HFFc6 (cell line): ENCODE measurements at regions not wholly inside any gene's neighbourhood (a gene's known extent, or its start where the extent isn't known, plus 50 kb on each side); places are given as distances from the start of the nearest gene placed in this dataset.

Experiments used
- DNase-seq: peaks from one replicate; pipeline ENCODE4 v3.0.0-alpha.2; 2018
- H3K27ac Mint-ChIP-seq: 2 replicates; pipeline ENCODE4 v1.8.0; 2020; ENCODE audit warnings: mild to moderate bottlenecking, mixed read lengths
- H3K27me3 Mint-ChIP-seq: 2 replicates; pipeline ENCODE4 v1.8.0; 2021; ENCODE audit warnings: mild to moderate bottlenecking, moderate library complexity, mixed read lengths; ENCODE audit not compliant: insufficient read depth
- H3K36me3 Mint-ChIP-seq: 2 replicates; pipeline ENCODE4 v1.8.0; 2021; ENCODE audit warnings: low read depth, mixed read lengths
- H3K4me1 Mint-ChIP-seq: 2 replicates; pipeline ENCODE4 v1.8.0; 2020; ENCODE audit warnings: low read depth, mixed read lengths
- H3K4me3 Mint-ChIP-seq: 2 replicates; pipeline ENCODE4 v1.8.0; 2020; ENCODE audit warnings: mild to moderate bottlenecking, moderate library complexity, mixed read lengths
- H3K9me3 Mint-ChIP-seq: 2 replicates; pipeline ENCODE4 v1.8.0; 2020; ENCODE audit warnings: mild to moderate bottlenecking, mixed read lengths
- TF ChIP-seq, protein P1 (sequence below): fragments of 200-600 bp; sonication (generic); IDR thresholded peaks from 2 replicates; pipeline ENCODE4 v1.5.0; 2021; ENCODE audit warnings: antibody characterized with exemption, mild to moderate bottlenecking

DNA sequence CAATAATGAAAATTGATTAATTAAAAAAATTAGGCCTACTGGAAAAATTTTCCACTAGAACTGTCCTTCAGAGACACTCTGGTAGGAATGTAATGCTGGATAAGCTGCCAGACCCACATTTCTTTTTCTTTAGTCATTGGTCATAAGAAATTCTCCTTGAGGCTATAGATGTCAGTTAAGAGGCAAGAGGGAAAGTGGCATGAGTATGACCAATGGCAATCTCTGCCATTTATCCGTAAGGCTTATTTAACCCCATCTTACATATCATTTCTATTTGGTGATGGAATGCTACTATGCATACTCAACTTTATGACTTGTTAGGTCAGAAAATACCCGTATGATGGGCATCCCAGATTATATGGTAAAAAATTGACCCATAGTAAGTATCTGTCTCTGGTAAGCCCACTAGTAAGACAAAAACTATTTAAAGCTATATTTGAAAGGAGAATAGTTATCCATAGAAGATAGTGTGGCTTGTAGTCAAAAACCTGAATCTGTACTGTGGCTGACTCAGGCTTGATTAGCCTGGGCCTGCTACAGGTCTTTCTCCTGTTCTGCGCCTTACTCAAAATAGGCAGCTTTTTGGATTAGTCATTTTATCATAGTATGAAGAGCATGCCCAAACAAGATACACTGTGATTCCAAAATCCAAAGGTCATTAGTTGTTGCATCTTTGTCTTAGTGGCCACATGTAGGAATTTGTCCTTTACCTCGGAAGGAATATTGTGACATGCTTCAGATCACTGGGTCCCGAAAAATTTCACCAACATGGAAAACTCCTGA, 314.7 kb downstream of the PYDC2 start:
- H3K27me3 Mint-ChIP-seq = no peaks in the 10 kb centered on the region; the same call in 1 of the 2 replicates
- H3K4me1 Mint-ChIP-seq = peaks cover 42% of the 10 kb centered on the region
- peaks cover 13% of the 10 kb centered on the region for H3K9me3 Mint-ChIP-seq
- H3K27ac Mint-ChIP-seq = peak overlapping the region; percentile 80
- TF ChIP-seq, protein P1, sequence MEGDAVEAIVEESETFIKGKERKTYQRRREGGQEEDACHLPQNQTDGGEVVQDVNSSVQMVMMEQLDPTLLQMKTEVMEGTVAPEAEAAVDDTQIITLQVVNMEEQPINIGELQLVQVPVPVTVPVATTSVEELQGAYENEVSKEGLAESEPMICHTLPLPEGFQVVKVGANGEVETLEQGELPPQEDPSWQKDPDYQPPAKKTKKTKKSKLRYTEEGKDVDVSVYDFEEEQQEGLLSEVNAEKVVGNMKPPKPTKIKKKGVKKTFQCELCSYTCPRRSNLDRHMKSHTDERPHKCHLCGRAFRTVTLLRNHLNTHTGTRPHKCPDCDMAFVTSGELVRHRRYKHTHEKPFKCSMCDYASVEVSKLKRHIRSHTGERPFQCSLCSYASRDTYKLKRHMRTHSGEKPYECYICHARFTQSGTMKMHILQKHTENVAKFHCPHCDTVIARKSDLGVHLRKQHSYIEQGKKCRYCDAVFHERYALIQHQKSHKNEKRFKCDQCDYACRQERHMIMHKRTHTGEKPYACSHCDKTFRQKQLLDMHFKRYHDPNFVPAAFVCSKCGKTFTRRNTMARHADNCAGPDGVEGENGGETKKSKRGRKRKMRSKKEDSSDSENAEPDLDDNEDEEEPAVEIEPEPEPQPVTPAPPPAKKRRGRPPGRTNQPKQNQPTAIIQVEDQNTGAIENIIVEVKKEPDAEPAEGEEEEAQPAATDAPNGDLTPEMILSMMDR = no peak
- peaks cover 9% of the 10 kb centered on the region; the same call in 1 of the 2 replicates for H3K36me3 Mint-ChIP-seq
- DNase-seq = peak; percentile 83
- H3K4me3 Mint-ChIP-seq = no peak overlapping the region

DNA sequence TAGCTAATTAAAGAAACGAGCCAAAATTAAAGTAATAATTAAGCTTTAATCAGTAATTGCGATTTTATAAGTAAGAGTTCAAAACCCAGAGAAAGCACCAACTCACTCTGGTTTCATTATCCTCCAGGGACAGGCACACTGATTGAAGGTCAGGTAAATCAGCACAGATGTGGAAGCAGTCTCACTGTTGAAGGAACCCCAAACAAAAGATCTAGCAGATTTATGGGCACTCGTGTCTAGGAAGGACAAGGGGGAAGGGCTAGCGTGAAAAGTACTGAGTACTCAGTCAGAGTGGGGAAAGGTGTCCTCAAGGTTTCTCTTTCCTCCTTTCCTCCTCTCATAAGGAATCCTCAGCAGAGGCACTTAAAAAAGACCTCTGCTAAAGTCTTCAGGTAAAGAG, 320.1 kb downstream of the PYDC2 start:
- Mint-ChIP-seq H3K4me1 (peaks cover 9% of the 10 kb centered on the region; the same call in 1 of the 2 replicates), H3K36me3 (peaks cover 9% of the 10 kb centered on the region; the same call in 1 of the 2 replicates), H3K27me3 (no peaks in the 10 kb centered on the region; the same call in 1 of the 2 replicates), H3K9me3 (peaks cover 13% of the 10 kb centered on the region), H3K4me3 (no peak overlapping the region), H3K27ac (no peak overlapping the region)
- DNase-seq = no peak
- TF ChIP-seq, protein P1 = no peak

DNA sequence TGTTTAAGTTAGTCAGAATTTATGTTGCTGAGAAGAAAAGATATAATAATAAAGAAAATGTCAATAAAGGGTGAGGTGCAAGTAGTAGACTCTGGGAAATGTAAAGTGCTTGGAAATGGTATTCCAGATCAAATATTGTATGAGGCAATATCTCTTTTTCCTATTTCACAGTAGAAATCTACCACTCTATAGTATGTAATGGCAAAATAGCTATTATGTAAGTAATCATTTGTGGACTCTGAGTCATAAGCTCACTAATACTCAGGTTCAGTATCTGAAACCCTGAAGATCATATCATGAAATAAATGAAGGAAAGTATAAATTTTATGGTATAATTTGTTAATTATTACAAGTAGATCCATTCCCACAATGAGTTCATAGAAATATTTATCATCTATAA, 322.1 kb downstream of the PYDC2 start:
- Mint-ChIP-seq H3K4me3 (no peak overlapping the region), H3K9me3 (no peaks in the 10 kb centered on the region; the same call in 1 of the 2 replicates), H3K4me1 (no peaks in the 10 kb centered on the region), H3K27me3 (no peaks in the 10 kb centered on the region; the same call in 1 of the 2 replicates), H3K27ac (no peak overlapping the region), H3K36me3 (no peaks in the 10 kb centered on the region)
- DNase-seq = no peak
- TF ChIP-seq, protein P1 = no peak

DNA sequence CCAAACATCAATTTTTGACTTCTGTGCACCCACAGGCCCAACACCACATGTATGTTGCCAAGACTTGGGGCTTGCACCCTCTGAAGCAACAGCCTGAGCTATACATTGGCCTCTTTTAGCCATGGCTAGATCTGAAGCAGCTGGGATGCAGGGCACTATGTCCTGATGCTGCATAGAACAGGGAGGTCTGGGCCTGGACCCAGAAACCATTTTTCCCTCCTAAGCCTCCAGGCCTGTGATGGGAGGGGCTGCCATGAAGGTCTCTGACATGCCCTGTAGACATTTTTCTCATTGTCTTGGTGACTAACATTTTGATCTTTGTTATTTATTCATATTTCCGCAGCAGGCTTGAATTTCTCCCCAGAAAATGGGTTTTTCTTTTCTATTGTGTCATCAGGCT, 330.0 kb downstream of the PYDC2 start:
- H3K36me3 Mint-ChIP-seq = peaks cover 22% of the 10 kb centered on the region
- no peak overlapping the region for H3K27ac Mint-ChIP-seq
- DNase-seq = no peak
- no peak overlapping the region for H3K4me3 Mint-ChIP-seq
- no peaks in the 10 kb centered on the region for H3K27me3 Mint-ChIP-seq
- no peaks in the 10 kb centered on the region for H3K4me1 Mint-ChIP-seq
- TF ChIP-seq, protein P1 = no peak
- peaks cover 27% of the 10 kb centered on the region for H3K9me3 Mint-ChIP-seq

DNA sequence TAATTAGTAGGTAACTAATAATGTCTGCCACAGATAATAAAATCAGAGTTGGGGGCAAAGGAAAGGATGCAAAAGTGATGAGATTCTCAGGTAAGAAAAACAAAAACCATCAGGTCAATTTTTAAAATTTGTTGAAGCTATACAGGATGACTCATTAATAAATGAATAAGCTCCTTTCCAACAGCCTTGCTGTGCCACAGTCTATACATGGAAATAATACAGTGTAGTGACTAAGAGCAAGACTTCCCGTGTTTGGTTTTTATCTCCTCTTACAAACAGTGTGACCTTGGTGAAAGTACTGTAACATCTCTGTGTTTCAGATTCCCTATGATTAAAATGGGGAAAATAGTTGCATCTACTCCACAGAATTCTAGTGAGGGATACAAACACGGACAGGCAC, 331.6 kb downstream of the PYDC2 start:
- Mint-ChIP-seq H3K36me3 (peaks cover 22% of the 10 kb centered on the region), H3K9me3 (peaks cover 27% of the 10 kb centered on the region), H3K4me3 (no peak overlapping the region), H3K27ac (no peak overlapping the region), H3K27me3 (no peaks in the 10 kb centered on the region), H3K4me1 (no peaks in the 10 kb centered on the region)
- DNase-seq = peak; percentile 10
- TF ChIP-seq, protein P1 = no peak
